Stimulated activated CD8-positive, alpha-beta memory T cell treated with anti-CD3 and anti-CD28 coated beads, Interleukin-4, amount 100 ng/mL, for 48 hours (primary cell): ENCODE measurements at regions not wholly inside any gene's neighbourhood (a gene's known extent, or its start where the extent isn't known, plus 50 kb on each side); places are given as distances from the start of the nearest gene placed in this dataset.

ENCODE experiments used
- DNase-seq: peaks from one replicate; pipeline ENCODE4 v3.0.0-alpha.2; 2020

DNA sequence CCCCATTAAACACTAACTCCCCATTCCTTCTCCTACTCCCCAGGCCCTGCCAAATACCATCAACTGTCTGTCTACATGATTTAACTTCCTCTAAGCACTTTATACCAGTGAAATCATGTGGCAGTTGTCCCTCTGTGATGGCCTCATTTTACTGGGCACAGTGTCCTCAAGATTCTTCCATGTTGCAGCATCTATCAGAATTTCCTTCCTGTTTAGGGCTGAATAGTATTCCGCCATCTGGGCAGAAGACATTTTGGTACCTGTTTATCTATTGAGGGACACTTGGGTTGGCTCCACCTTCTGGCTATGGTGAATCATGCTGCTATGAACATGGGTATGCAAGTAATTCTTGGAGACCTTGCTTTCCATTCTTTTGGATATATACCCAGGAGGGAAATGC, 59.4 kb upstream of the IRX4 start:
- DNase-seq = no peak

DNA sequence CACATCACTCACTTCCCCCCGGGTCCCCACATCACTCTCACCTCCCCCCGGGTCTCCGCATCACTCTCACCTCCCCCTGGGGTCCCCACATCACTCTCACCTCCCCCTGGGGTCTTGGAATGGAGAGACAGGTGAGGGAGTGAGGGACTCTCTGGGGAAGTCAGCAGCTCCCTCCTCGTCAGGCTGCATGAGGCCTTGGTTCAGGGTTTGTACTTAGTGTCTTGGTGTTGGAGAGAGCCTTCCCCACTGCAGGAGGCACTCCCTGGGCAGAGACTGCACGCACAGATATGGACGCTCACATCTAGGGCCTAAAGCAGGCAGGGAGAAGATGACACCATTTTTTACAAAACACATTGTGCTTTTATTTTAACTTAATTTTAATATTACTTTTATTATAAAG, 56.5 kb upstream of the IRX4 start:
- DNase-seq = no peak

DNA sequence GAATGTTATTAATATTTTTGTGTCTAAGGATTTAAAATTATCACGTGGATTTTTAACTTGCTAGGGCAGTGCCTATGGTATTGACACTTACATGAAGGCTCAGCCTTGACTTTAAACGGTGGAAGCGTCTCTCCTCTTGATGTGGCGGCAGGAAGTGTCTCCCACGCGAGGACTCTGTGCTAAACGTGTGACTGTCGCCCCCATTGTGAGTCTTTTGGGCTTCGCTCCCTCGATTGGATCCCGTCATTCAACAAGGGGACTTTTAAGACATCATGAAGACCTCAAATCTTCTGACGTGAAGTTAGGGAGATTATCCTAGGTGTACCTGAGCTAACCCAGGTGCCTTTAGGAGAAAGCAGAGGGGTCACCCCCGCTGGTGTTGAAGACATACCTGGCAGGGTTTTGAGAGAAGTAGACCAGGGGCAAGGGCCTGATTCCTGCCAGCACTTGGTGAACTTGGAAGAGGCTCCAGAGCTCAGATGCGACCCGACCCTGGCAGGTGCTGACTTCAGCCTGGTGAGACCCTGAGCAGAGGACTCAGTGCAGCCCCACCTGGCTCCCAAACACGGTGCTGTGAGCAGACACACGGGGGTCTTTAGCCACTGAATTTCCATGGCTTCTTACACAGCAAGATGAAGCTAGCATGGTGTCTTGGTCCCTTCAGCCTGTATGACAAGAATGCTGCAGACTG, 55.7 kb upstream of the IRX4 start:
- no peak for DNase-seq

DNA sequence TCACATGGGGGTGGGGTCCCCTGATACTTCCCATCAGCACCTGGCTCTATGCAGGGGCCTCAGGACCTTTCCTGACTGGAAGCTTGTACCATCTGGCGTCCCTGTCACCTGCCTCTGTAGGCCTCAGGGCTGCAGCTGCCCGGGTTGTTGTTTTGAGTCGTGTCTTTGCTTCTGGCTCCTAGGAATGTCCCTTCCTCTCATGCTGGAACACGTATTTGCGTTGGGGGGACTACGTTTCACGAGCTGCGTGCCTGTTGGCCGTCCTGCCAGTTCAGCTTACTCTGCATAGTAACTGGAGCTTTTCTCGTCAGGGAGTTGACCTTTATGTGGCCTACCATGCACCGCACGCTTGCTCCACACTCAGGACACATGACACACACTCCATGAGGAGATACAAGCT, 54.9 kb upstream of the IRX4 start:
- DNase-seq = no peak

DNA sequence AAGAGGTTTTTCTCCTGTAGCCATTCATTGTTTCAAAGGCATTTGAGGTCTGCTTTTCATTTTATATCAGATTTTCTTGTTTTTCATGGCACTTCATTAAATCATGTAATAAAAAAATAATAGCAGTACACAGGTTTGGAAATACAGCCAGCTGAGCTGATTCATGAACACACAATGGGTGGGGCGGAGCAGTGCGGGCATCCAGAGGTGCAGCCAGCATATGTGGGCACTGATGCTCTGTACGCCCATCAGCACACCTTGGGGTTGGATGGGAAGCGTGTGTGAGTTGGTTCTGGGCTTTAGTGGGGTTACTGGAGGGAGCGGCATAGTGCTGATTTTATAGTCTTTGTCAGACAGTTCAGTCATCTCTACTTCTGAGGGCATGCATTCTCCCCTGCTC, 54.2 kb upstream of the IRX4 start:
- DNase-seq = no peak

DNA sequence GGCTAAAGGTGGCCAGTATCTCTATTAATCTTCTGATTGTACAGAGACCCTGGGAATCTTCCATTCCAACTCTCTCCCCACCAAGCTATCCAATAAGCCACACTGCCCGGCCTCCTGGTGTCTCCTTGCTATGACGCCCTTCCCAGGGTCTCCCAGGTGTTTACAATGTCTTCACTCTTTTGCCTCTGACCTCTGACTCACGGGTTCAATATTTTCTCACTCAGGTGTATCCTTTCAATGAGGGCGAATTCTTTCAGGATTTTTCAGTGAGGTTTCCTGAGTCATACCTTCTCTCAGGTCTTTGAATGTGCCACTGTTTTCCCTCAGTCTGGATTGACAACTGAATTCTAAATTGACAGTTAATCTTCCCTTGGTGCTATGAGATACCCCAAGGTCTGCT, 53.7 kb upstream of the IRX4 start:
- no peak for DNase-seq

DNA sequence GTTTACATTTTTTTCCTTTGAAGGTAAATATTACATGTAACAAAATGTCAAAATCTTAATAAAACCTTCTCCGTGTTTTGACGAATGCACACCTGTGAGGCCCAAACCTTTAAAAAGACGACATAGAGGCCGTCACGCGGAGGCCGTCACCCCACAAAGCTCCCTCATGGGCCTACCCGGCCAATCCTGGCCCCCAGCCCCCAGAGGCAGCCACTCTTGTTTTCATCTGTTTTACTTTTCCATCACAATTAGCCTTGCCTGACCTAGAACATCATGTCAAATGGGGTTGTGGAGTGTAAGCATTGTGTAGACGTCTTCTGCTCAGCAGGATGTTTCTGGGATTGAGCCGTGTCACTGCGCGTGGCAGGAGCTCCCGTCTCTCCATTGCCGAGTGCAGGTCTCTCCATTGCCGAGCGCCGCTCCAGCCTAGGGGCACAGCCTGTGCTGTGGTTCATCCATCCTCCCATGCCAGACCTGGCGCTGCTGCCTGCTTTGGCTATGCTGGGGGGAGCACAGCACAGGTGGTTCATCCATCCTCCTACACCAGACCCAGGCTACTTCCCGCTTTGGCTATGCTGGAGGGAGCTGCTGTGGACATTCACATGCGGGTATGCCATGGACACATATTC, 52.2 kb upstream of the IRX4 start:
- no peak for DNase-seq

DNA sequence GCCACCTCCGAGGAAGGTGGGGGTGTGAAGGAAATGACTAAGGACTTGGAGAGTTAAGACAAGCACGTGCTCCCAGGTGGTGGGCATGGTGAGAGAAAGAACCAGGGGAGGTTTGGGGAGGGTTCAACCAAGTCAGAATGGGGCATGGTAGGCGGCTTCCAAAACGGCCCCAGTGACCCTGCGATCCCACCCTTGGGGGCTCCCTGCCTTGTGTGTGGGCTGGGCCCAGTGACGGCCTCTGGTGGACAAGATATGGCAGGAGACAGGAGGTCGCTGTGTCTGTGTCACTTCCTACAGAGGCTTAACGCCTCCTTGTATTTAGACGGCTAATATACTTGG, 51.3 kb upstream of the IRX4 start:
- DNase-seq = no peak

DNA sequence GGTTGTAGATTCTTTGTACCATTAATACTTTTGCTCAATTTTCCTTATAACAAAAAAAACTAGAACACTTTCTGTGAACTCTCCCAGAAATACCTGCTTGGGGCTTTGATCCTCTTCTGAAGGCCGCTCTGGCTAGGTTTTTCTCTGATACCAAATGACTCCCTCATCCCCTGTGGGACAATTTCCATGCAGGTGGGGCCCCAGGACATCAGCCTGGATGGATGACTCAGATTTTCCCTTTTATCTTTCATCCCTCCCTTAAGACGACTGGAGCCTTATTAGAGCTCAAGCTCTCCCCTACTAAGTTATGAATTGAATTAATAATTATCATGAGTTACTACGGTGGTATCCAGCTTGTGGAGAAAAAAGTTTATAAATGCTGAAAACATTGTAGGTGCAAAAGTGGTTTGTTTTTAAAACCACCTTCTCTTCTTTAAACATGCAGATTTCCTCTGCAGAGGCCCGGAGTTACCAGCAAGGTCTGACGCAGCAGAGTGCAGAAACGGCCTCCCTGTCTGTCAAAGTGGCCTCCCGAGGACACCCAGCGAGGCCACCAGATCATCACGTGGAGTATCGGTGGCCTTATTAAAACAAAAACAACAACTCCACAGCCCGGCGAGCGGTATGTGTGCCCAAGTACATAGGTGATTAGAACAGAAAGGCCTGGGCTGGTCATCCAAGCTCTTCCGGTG, 50.8 kb upstream of the IRX4 start:
- no peak for DNase-seq
